ENCODE measurements at regions not wholly inside any gene's neighbourhood (a gene's known extent, or its start where the extent isn't known, plus 50 kb on each side); places are given as distances from the start of the nearest gene placed in this dataset.

GRCh38 chr12:58530742-58531062, 389.6 kb downstream of the LRIG3 start (continued):
- TF ChIP-seq, protein P1, sequence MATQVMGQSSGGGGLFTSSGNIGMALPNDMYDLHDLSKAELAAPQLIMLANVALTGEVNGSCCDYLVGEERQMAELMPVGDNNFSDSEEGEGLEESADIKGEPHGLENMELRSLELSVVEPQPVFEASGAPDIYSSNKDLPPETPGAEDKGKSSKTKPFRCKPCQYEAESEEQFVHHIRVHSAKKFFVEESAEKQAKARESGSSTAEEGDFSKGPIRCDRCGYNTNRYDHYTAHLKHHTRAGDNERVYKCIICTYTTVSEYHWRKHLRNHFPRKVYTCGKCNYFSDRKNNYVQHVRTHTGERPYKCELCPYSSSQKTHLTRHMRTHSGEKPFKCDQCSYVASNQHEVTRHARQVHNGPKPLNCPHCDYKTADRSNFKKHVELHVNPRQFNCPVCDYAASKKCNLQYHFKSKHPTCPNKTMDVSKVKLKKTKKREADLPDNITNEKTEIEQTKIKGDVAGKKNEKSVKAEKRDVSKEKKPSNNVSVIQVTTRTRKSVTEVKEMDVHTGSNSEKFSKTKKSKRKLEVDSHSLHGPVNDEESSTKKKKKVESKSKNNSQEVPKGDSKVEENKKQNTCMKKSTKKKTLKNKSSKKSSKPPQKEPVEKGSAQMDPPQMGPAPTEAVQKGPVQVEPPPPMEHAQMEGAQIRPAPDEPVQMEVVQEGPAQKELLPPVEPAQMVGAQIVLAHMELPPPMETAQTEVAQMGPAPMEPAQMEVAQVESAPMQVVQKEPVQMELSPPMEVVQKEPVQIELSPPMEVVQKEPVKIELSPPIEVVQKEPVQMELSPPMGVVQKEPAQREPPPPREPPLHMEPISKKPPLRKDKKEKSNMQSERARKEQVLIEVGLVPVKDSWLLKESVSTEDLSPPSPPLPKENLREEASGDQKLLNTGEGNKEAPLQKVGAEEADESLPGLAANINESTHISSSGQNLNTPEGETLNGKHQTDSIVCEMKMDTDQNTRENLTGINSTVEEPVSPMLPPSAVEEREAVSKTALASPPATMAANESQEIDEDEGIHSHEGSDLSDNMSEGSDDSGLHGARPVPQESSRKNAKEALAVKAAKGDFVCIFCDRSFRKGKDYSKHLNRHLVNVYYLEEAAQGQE (IDR thresholded peaks at IDR 0.05; ENCODE audit: low read depth, low read length) = no peak
- TF ChIP-seq YY1 (IDR thresholded peaks at IDR 0.05; ENCODE audit: low read depth) = no peak
- TF ChIP-seq ELF1 (IDR thresholded peaks at IDR 0.05) = no peak
- TF ChIP-seq FOXM1 (IDR thresholded peaks at IDR 0.05; ENCODE audit: low read depth) = peak; percentile 82
- peak; percentile 99 for TF ChIP-seq TCF12 (IDR thresholded peaks at IDR 0.05)
- TF ChIP-seq GATA2 (CRISPR knock-in tag; IDR thresholded peaks at IDR 0.05) = no peak
- TF ChIP-seq, protein P2, sequence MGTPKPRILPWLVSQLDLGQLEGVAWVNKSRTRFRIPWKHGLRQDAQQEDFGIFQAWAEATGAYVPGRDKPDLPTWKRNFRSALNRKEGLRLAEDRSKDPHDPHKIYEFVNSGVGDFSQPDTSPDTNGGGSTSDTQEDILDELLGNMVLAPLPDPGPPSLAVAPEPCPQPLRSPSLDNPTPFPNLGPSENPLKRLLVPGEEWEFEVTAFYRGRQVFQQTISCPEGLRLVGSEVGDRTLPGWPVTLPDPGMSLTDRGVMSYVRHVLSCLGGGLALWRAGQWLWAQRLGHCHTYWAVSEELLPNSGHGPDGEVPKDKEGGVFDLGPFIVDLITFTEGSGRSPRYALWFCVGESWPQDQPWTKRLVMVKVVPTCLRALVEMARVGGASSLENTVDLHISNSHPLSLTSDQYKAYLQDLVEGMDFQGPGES (IDR thresholded peaks at IDR 0.05; ENCODE audit: low read depth, low read length) = no peak
- no peak for TF ChIP-seq CHD2 (IDR thresholded peaks at IDR 0.05; ENCODE audit: low read length, partially characterized antibody)
- TF ChIP-seq JUND (IDR thresholded peaks at IDR 0.05) = peak; percentile 79
- no peak for TF ChIP-seq SMC3 (IDR thresholded peaks at IDR 0.05; ENCODE audit: low read depth, low read length)
- no peak for TF ChIP-seq MXI1 (IDR thresholded peaks at IDR 0.05; ENCODE audit: low read depth, low read length)
- peak; percentile 24; the same call in 1 of the 2 replicates for TF ChIP-seq RXRA (IDR thresholded peaks at IDR 0.05; ENCODE audit: borderline replicate concordance, low read depth)
- no peak for TF ChIP-seq RCOR1 (IDR thresholded peaks at IDR 0.05; ENCODE audit: low read length)
- TF ChIP-seq EP300 (IDR thresholded peaks at IDR 0.05; ENCODE audit: borderline replicate concordance in 1 of 2, low read depth in 1 of 2, low read length in 1 of 2) = peak; percentile 62 to 93
- 0 out of 2 replicates have a peak, but pooled peaks have one; percentile 12 for TF ChIP-seq USF1 (IDR thresholded peaks at IDR 0.05; ENCODE audit: borderline replicate concordance, low read depth)
- no peak for TF ChIP-seq FOXJ3 (CRISPR knock-in tag; IDR thresholded peaks at IDR 0.05)
- peak; percentile 74; the same call in 1 of the 2 replicates for TF ChIP-seq NFIC (IDR thresholded peaks at IDR 0.05; ENCODE audit: borderline replicate concordance)
- TF ChIP-seq FOSL2 (IDR thresholded peaks at IDR 0.05; ENCODE audit: borderline replicate concordance, low read depth) = peak; percentile 62; the same call in 1 of the 2 replicates
- TF ChIP-seq, protein P3, sequence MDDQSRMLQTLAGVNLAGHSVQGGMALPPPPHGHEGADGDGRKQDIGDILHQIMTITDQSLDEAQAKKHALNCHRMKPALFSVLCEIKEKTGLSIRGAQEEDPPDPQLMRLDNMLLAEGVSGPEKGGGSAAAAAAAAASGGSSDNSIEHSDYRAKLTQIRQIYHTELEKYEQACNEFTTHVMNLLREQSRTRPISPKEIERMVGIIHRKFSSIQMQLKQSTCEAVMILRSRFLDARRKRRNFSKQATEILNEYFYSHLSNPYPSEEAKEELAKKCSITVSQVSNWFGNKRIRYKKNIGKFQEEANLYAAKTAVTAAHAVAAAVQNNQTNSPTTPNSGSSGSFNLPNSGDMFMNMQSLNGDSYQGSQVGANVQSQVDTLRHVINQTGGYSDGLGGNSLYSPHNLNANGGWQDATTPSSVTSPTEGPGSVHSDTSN (IDR thresholded peaks at IDR 0.05) = peak; percentile 93
- TF ChIP-seq MAX (IDR thresholded peaks at IDR 0.05; ENCODE audit: low read depth) = peak; percentile 16; the same call in 1 of the 2 replicates
